Fibroblast of skin of right biceps (primary cell): ENCODE measurements at regions not wholly inside any gene's neighbourhood (a gene's known extent, or its start where the extent isn't known, plus 50 kb on each side); places are given as distances from the start of the nearest gene placed in this dataset.
"Not testable (repeated sequence)": the region's sequence is repeated elsewhere in the genome, so short reads cannot be mapped to it uniquely, and the experiment has no call there.

Experiments
- DNase-seq: peaks from one replicate; pipeline ENCODE4 v3.0.0-alpha.2; 2013

DNA sequence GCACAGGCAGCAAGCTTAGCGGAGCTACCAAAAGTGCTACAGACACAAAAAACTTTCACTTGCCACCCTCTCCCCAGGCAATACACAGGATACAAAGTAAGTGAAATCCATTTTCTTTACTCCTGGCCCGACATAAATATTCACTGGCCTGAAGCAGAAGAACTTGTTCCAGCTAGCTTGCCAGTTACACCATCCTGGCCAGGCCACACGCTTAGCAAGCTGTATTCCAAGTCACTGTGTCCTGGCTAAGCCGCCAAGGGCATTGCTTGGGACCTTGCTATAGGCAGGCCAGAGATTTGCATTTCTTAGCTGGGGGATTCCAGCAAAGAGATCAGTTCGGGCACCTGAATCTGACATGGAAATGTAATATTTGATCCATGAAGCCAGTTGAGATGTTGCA is 71.0 kb upstream of the SLC1A3 start:
- no peak for DNase-seq

DNA sequence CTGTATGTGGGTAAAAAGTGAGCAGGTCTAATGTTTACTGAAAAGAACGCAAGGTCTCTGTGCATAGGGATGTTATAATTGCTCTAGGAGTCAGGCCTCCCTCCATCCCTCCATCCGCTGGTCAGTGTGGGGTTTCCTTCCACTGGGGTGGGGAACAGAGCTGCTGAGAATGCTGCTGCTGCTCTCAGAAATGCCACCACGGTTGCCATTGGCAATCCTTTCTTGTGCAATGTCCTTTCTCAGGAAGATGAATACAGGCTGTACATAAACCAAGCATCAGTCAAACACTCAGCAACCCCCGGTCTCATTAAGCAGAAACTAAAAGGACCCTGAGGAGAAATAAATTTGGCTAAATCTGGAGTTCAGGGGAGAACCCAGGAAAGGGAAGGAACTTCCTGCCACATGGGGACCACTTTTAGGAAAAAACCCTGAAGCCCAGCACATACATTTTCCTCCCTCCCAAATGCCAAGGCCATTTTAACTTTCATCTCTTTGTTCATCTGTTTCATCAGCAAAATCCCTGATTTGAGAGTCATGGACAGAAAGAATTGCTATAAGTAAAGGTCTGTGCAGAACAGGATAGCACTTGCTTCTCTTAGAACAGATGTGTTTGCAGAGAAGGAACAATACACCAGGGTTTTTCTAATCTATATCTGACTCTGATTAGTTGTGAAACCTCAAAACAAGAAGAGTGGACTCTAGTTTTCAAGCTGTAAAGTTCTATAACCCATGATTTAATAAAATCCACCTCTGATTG is 70.4 kb upstream of the SLC1A3 start:
- no peak for DNase-seq

DNA sequence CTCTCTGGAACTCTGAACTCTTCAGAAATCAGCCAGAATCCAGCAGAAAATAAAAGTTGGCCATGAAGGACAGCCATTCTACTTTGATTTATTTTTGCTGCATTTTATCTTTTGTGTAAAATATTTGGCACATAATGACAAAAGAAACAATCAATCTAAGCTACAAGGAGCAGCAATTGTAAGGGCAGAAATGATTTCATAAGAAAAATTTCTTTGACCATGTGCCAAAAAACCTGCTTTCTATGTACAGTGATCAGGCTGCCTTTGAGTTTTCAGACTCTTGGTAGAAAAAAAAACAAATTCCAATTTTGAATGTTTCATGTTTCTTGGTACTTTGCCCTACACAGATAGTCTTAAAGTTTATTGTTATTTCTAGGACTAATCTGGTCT is 69.8 kb upstream of the SLC1A3 start:
- no peak for DNase-seq

DNA sequence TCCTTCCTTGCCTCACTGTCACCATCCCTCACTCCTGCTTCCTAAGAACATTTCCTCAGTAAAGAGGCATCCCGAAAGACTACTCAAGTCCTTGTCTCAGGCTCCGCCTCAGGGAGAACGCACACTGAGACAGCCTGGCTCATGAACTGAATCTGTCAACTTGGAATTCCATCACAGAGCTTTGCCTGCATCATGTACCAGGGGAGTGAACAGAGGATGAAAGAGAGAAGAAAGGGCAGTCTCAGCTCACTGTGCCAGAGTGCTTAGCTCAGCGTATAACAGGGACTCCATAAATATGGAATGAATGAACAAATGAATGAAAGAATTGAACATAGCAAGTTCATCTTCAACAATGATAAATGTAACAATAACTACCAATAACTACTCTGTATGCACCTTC is 68.7 kb upstream of the SLC1A3 start:
- no peak for DNase-seq

DNA sequence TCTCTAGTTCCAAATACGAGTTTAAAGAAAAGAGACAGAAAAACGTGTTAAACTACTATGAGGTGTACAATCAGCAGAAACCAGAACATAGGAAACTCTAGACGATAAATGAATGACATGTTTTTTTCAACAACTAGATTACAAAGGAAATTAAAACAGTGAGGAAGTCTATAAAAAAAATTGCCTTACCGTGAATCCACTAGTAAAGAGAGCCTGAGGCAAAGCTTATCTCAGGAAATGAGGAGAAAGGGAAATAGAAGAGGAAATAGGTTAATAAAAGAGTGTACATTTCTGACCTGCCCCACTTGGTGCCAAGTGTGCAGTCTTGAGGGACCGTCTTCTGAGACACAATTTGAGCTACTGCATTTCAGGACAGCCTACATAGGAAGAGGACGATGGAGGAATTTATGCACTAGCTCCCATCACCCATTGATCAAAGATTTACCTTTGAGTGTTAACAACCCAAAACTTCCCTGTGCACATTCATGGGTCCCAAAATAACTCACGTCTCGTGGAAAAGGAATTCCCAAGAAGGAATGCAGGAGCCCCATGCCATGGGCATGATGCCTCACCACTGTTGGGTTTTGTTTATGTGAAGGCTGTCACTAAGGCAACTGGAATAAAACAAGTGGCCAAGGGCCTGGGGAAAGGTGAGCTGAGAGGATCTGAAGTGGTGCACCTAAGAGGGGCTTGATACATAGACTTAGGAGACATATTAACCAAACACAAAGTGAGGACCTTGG is 53.6 kb upstream of the SLC1A3 start:
- DNase-seq = peak; percentile 57

DNA sequence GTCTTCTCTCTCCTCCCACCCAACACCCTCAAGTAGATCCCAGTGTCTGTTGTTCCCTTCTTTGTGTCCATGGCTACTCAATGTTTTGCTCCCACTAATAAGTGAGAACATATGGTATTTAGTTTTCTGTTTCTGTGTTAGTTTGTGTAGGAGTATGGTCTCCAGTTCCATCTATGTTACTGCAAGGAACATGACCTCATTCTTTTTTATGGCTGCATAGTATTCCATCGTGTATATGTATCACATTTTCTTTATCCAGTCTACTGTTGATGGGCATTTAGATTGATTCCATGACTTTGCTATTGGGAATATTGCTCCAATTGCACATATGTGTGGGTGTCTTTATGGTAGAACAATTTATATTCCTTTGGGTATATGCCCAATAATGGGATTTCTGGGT is 51.4 kb upstream of the SLC1A3 start:
- DNase-seq = not testable (repeated sequence)
